ENCODE measurements at regions not wholly inside any gene's neighbourhood (a gene's known extent, or its start where the extent isn't known, plus 50 kb on each side); places are given as distances from the start of the nearest gene placed in this dataset.

DNA sequence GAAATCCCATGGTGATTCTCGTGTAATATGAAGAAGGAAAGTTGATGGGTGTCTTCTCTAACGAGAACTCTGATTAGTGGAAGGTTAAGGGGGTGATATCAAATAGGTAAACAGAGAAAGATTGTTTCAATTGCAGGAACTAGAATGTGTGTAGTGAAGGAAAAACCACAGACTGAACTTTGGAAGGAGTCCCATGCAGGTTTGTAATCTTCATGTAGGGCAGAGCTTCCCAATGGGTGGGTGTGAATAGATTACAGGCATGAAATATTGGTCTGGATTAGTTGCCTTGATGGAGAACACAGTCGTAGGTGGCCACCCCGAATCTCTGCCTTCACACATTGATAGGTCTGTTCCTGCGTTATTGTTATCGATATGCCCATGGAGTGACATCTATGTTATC lies 295.5 kb downstream of the KCNRG start:
- TF ChIP-seq ZFP37 (tag by site-specific recombination; IDR thresholded peaks at IDR 0.05) = no peak
- TF ChIP-seq, protein P1, sequence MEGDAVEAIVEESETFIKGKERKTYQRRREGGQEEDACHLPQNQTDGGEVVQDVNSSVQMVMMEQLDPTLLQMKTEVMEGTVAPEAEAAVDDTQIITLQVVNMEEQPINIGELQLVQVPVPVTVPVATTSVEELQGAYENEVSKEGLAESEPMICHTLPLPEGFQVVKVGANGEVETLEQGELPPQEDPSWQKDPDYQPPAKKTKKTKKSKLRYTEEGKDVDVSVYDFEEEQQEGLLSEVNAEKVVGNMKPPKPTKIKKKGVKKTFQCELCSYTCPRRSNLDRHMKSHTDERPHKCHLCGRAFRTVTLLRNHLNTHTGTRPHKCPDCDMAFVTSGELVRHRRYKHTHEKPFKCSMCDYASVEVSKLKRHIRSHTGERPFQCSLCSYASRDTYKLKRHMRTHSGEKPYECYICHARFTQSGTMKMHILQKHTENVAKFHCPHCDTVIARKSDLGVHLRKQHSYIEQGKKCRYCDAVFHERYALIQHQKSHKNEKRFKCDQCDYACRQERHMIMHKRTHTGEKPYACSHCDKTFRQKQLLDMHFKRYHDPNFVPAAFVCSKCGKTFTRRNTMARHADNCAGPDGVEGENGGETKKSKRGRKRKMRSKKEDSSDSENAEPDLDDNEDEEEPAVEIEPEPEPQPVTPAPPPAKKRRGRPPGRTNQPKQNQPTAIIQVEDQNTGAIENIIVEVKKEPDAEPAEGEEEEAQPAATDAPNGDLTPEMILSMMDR (tag by site-specific recombination; IDR thresholded peaks at IDR 0.05) = no peak
- TF ChIP-seq YY1 (tag by site-specific recombination; IDR thresholded peaks at IDR 0.05) = no peak
- no peak for TF ChIP-seq ZNF785 (tag by site-specific recombination; IDR thresholded peaks at IDR 0.05)
- TF ChIP-seq, protein P2, sequence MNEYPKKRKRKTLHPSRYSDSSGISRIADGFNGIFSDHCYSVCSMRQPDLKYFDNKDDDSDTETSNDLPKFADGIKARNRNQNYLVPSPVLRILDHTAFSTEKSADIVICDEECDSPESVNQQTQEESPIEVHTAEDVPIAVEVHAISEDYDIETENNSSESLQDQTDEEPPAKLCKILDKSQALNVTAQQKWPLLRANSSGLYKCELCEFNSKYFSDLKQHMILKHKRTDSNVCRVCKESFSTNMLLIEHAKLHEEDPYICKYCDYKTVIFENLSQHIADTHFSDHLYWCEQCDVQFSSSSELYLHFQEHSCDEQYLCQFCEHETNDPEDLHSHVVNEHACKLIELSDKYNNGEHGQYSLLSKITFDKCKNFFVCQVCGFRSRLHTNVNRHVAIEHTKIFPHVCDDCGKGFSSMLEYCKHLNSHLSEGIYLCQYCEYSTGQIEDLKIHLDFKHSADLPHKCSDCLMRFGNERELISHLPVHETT (tag by site-specific recombination; IDR thresholded peaks at IDR 0.05) = no peak
- TF ChIP-seq ZNF514 (tag by site-specific recombination; IDR thresholded peaks at IDR 0.05) = no peak

Data from HEK293 (cell line).